Tibial nerve (tissue), 4 donors: ENCODE measurements at regions not wholly inside any gene's neighbourhood (a gene's known extent, or its start where the extent isn't known, plus 50 kb on each side); places are given as distances from the start of the nearest gene placed in this dataset.

Source experiments
- EP300 ChIP-seq, 2 donors: sonication (generic); formaldehyde crosslinking; IDR thresholded peaks; one replicate each; pipeline ENCODE4 v1.6.1; 2017; ENCODE audit warnings: antibody characterized with exemption in 2 of 2, mild to moderate bottlenecking in 1 of 2
- POLR2A ChIP-seq, 2 donors: fragments of 450-650 bp; IDR thresholded peaks; one replicate each; pipeline ENCODE4 v1.6.1; 2017; ENCODE audit warnings: antibody characterized with exemption in 2 of 2, mild to moderate bottlenecking in 2 of 2, moderate library complexity in 2 of 2
- TF ChIP-seq, protein P1 (sequence below), 5 experiments: fragments of 200-600 bp in 3 of 5; fragments of 450-650 bp in 2 of 5; sonication (generic) in 3 of 5; IDR thresholded peaks; one replicate each; pipeline ENCODE4 v1.5.1; 2016 to 2019; ENCODE audit warnings: antibody characterized with exemption in 5 of 5, mild to moderate bottlenecking in 3 of 5, moderate library complexity in 2 of 5

- TF ChIP-seq, protein P1, sequence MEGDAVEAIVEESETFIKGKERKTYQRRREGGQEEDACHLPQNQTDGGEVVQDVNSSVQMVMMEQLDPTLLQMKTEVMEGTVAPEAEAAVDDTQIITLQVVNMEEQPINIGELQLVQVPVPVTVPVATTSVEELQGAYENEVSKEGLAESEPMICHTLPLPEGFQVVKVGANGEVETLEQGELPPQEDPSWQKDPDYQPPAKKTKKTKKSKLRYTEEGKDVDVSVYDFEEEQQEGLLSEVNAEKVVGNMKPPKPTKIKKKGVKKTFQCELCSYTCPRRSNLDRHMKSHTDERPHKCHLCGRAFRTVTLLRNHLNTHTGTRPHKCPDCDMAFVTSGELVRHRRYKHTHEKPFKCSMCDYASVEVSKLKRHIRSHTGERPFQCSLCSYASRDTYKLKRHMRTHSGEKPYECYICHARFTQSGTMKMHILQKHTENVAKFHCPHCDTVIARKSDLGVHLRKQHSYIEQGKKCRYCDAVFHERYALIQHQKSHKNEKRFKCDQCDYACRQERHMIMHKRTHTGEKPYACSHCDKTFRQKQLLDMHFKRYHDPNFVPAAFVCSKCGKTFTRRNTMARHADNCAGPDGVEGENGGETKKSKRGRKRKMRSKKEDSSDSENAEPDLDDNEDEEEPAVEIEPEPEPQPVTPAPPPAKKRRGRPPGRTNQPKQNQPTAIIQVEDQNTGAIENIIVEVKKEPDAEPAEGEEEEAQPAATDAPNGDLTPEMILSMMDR (IDR thresholded peaks at IDR 0.05), result no peak
- no peak for TF ChIP-seq POLR2A (IDR thresholded peaks at IDR 0.05)
- no peak for TF ChIP-seq EP300 (IDR thresholded peaks at IDR 0.05)
These were observed 296.5 kb downstream of the SI start for GRCh38 chr3:164781755-164782154.
